NB4 (cell line): ENCODE measurements at regions not wholly inside any gene's neighbourhood (a gene's known extent, or its start where the extent isn't known, plus 50 kb on each side); places are given as distances from the start of the nearest gene placed in this dataset.
A peak's percentile ranks its signal among the peaks of the same experiment; 100 is the strongest.

Experiments
- CTCF ChIP-seq: IDR thresholded peaks from one replicate; pipeline ENCODE4 v1.5.1; 2012; ENCODE audit warnings: low read depth, low read length
- MAX ChIP-seq: IDR thresholded peaks from 2 replicates; pipeline ENCODE4 v1.6.1; 2011; ENCODE audit warnings: low read depth, low read length
- MYC ChIP-seq: IDR thresholded peaks from 2 replicates; pipeline ENCODE4 v1.6.1; 2011; ENCODE audit warnings: low read depth, low read length
- POLR2A ChIP-seq: IDR thresholded peaks from 2 replicates; pipeline ENCODE4 v1.6.1; 2011; ENCODE audit warnings: mild to moderate bottlenecking; ENCODE audit not compliant: insufficient read length; ENCODE audit errors: extremely low read depth

- no peak for TF ChIP-seq CTCF
- TF ChIP-seq POLR2A, result no peak
- peak; percentile 87 for TF ChIP-seq MAX
- peak; percentile 92 for TF ChIP-seq MYC
These were observed 52.1 kb upstream of the LMX1B start for GRCh38 chr9:126561582-126561981.
